A204.1 (cell line): ENCODE measurements at regions not wholly inside any gene's neighbourhood (a gene's known extent, or its start where the extent isn't known, plus 50 kb on each side); places are given as distances from the start of the nearest gene placed in this dataset.
"Not testable (repeated sequence)": the region's sequence is repeated elsewhere in the genome, so short reads cannot be mapped to it uniquely, and the experiment has no call there.

Source experiments
- FAIRE-seq: peaks from 2 replicates; lab custom pipeline; 2012; peaks lifted over from hg19 to GRCh38; lab: Jason Lieb, UNC

DNA sequence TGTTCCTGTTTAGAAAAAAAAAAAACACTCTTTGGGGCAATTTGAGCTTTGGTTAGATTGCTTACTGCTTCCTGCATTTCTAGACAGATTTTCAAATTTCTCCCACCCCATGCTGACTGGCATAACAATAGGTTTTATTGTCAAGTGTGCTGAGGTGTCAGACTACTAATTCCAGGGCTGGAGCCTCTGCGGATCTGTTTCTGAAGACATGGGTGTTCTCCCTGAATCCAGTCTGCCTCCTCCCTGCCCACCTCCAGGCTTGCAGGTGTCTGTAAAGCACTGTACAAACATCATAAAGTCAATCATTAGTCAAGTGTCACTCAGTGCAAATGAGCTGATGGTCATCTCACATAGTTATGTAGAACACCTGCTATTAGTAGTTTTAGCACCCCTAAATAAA is 292.4 kb downstream of the GATA3 start:
- FAIRE-seq: no peak

DNA sequence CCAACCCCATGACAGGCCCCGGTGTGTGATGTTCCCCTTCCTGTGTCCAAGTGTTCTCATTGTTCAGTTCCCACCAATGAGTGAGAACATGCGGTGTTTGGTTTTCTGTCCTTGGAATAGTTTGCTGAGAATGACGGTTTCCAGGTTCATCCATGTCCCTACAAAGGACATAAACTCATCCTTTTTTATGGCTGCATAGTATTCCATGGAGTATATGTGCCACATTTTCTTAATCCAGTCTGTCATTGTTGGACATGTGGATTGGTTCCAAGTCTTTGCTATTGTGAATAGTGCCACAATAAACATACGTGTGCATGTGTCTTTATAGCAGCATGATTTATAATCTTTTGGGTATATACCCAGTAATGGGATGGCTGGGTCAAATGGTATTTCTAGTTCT is 293.1 kb downstream of the GATA3 start:
- FAIRE-seq: not testable (repeated sequence)

DNA sequence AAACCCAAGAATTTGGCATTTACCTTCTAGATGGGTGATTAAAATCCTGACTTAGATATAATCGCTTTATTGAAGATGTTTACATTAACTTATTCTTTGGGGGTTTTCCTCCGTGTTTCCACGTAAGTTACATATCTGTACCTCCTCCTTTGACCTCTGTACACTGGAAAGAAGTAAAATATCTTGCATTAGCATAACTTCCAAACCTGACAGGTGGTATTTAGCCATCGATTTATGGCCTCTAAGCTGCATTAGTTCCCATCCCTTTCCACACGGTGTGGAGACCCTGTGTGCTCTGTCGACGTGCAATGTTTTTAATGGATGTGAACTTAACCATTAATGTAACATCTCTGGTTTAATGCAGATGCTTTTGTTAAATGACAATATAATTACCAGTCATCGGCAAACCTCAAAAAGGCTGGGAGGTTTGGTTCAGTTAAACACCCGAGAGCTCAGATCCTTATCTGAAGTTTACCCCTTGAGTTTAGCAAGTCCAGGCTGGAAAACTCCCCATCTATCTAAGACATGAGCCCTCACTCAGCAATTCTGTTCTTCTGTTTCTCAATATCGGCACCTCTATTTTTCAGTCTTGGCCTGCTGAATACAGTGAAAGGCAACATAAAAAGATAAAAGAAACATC is 295.2 kb downstream of the GATA3 start:
- no peak for FAIRE-seq

DNA sequence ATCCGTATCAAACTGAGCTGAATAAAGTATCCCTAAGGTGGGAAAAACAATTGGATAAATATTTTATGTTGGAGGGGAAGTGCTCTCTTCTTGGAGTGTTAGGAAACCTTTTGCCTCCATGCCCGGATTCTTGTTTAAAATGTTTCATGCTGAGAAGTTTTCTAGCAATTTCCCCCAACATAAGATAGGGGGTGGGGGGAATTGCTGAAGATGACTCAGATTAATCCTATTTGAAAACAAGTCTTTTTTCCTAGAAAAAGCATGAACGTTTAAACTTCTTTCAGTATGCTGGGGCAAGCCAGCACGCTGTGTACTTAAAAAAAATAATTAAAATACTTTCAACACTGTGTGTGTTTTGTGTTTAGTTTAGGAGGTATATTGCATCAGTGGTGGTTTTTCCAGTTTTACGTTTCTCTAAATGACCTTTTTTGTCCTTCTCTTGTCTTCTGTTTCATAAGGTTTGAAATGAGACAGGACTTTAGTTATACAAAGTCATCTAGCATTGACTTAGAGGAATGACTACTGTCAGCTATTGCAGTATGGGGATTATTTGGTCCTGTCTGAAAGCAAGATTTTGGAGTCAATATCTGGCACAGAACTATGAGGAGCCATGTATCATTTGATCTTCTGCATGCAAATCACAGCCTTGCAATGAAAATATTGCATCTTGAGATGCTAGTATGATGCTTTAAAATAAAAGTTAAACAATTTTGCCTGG is 295.9 kb downstream of the GATA3 start:
- FAIRE-seq: no peak

DNA sequence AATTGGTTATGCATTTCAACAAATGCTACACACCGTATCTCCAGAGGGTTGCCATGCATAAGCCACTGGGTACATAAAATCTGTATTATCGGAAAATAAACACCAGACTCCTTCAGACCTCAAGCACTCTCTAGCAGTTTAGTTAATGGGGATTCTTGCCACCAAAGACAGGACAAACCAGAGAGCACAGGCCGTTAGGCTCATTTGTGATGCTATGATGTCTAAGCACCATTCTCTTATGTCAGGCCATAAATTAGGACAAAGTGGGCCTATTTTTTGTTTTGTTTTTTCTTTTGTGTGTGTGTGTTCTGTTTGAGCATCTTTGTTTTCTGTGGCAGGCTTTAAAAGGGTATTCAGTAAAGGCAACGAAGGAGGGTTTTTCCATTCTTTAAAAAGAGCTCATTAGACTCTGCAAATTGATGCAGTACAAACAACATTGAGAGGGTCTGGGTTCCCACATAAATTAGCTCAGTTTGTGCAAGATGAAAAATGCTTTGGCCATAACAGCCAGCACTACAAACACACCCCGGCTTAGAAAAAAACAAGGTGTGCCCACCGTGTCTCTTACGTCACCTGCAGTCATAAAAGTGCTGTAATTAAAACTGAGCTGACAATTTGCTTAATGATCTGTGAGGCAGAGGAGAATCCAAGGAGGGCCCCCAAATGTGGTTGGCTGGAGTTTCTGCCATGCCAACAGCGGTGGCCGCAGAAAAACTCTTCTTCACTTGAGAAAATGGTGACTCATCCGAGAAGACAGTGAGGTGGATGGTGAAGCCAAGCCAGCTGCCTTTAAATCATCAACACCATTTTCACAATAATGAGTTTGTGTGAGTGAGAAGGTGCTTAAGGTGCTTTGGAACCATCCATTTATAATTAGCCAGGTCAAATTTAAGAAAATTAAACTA is 297.9 kb downstream of the GATA3 start:
- no peak for FAIRE-seq

DNA sequence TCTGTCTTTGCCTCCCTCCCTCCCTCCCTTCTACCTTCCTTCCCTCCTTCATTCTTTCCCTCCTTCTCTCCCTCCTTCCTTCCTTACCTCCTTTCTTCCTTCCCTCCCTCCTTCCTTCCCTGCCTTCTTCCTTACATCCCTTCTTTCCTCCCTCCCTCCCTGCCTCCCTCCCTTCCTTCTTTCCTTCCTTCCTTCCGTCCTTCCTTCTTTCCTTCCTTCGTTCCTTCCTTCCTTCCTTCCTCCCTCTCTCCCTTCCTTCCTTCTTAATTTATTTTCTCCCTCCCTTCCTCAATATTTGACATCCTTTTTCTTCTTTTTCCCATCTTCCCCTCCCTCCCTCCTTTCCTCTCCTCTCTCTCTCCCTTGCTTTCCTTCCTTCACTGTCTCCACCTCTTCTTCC is 301.8 kb downstream of the GATA3 start:
- no peak for FAIRE-seq

DNA sequence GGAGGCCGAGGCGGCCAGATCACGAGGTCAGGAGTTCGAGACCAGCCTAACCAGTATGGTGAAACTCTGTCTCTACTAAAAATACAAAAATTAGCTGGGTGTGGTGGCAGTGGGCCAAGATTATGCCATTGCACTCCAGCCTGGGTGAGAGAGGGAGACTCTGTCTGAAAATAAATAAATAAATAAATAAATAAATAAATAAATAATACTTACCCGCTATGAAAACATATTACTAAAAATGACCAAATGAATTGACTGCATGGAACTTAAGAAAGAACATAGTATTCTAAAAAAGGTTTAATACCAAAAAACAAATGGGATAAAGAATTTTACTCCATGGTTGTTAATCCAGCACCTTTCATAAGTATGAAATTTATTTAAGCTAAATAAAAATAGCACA is 305.0 kb downstream of the GATA3 start:
- no peak for FAIRE-seq

DNA sequence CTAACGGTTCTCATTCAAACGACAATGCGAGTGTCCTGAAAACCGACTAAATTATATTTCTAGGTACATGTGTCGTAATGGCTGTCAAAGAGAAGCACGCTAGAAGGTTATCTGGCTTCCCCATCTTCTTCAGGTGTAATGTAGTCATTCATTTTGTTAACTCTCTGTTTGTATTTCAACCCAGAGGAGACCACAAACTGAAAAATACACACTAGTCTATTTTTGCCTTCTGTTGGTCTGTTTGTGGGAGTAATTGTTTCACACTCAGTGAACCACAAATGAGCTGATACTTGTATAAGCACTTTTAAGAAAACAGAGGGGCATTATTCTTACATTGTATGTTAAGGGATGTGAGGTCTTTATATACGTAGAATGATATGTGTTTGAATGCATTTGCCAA is 305.9 kb downstream of the GATA3 start:
- FAIRE-seq: no peak

DNA sequence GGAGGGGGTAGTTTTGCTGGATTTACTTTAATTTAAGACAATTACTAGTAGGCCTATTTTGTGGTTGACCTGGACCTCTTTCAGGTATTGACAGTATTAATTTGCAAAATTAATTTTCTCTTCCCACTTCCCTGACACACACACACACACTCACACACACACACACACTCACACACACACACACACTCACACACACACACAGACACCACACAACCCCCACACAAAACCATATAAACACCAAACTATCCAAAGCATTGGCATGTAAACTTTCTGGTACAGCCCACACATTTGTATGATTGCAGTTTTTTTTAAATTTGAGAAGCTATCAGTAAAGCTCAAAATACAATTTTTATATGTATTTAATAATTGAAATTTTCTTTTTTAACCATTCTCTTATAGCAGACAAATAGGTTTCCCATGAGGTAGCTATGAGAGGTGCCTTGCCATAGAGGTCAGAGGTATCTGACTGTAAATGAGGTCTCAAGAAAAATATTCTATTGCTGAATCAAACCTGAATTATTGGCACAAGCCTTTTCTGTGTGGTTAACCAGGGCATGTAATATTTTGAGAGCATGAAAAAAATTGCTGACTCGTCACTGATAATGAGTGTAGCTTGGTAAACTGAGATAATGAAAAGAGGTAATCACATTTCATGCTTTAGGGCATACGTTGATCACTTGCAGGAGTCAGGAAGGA is 306.5 kb downstream of the GATA3 start:
- no peak for FAIRE-seq

DNA sequence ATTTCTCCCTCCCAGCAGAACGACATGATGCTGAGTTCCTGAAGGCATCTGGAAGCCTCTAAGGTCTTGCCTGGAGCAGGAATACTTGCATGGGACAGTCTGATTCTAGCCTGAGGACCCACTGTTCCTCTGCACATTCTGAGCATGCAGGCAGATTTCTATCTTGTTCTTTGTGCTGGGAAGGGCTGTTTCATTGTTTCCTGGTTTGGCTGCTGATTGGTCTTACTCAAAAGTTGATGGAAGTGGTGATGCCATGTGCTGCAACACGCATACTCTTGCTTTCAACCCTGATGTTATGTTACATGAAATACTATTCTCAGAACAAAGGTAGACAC is 307.0 kb downstream of the GATA3 start:
- FAIRE-seq: no peak

DNA sequence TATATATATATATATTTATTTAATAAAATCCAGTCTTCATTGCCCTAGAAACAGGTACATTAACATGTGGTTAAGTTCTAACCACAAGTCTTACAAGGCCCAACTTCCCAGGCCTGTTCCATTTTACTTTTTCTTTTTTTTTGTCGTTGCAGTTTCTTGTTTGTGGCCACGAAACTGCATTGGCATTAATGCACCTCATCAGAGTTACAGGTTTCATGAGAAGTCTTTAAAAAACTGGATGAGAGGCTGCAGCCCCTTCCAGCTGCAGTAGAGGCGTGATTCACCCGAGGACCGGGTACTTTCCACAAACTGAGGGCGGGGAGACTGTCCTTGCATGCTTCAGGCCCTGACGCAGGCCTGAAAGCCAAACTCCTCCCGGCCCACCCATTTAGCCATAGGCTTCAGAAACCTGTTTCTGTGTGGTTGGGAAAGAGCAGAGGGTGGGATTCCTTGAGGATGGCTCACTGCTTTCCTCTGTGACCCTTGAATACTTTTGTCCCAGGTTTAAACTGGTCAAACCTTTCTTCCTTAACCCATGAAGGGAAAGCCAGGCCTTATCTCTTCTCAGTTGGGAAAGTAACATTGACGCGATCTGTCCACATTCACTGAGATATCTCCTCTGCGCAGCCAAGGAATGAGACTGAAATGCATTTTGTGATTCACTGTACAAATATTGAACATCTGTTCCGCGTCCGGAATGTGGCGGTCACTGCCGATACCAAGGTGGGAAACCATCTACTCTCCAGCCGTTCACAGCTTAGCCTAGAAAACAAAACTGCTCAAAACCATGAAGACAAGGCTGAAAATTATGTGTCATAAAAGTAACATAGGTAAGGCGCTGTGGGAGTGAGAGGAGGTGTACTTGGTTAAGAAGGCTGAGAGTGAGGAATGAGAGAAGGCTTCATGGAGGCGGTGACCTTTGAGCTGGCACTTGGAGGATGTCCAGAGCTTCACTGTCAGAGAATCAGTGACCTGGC is 311.7 kb downstream of the GATA3 start:
- no peak for FAIRE-seq

DNA sequence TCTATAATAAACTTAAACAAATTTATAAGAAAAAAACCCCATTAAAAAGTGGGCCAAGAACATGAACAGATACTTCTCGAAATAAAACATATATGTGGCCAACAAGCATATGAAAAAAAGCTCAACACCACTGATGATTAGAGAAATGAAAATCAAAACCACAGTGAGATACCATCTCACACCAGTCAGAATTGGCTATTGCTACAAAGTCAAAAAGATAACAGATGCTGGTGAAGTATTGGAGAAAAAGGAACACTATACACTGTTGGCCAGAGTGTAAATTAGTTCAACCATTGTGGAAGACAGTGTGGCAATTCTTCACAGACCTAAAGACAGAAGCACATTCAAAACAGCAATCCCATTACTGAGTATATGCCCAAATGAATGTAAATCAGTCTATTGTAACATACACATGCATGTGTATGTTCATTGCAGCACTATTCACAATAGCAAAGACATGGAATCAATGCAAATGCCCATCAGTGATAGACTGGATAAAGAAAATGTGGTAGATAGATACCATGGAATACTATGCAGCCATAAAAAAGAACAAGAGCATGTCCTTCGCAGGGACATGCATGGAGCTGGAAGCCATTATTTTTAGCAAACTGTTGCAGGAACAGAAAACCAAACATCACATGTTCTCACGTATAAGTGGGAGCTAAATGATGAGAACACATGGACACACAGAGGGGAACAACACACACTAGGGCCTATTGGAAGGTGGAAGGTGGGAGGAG is 313.4 kb downstream of the GATA3 start:
- not testable (repeated sequence) for FAIRE-seq

DNA sequence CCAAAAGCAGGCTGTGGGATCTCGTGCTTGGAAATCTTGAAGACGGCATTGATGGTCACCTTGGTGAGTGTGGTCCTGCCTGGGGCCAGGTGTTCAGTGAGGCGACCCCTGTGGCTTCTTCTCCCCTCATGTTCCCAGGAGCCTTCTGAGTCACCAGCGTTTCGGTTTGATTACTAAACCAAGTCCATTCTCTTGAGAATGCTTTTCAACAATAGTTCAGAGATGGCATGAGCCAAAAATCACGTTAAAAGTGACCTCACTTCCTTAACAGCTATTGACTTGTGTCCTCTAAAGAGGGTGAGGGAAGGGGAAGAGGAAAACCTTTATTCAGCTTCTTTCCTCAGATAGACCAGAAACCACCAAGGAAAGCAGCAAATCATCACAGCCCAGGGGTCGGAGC is 315.2 kb downstream of the GATA3 start:
- no peak for FAIRE-seq

DNA sequence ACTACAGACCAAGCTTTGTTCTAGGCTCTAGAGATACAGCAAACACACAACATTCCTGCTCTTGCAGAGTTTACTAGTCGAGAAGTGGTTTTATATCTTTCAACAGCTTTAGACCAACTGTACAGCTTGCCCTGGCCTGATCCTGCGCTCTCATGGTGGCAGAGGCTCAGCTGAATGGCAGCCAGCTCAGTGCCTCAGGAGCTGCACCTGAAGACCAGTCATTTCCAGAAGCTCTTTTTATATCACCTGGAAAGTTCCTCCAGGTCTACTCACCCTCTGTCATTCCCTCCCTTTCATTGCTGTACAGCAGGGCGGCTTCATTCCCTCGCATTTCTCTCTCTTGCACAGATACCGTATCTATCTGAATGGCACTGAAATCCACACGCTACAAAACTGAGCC is 319.8 kb downstream of the GATA3 start:
- no peak for FAIRE-seq

DNA sequence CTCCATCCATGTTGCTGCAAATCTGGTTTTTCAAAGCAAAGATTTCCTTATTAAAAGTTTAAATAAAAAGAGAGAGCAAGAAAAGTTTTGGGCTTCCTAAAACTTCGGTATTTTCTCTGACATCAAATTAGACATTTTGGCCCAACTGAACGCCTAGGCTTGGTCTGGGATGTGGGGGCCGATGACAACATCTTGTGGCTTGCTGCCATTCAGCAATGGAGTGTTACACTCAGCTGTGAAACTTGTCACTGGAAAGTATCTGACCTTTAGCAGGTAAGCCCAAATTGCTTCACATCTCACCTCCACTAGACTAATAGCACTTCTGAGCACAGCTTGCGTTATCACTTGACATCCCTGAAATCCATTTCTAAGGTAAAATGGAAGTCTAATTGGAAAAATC is 320.6 kb downstream of the GATA3 start:
- no peak for FAIRE-seq

DNA sequence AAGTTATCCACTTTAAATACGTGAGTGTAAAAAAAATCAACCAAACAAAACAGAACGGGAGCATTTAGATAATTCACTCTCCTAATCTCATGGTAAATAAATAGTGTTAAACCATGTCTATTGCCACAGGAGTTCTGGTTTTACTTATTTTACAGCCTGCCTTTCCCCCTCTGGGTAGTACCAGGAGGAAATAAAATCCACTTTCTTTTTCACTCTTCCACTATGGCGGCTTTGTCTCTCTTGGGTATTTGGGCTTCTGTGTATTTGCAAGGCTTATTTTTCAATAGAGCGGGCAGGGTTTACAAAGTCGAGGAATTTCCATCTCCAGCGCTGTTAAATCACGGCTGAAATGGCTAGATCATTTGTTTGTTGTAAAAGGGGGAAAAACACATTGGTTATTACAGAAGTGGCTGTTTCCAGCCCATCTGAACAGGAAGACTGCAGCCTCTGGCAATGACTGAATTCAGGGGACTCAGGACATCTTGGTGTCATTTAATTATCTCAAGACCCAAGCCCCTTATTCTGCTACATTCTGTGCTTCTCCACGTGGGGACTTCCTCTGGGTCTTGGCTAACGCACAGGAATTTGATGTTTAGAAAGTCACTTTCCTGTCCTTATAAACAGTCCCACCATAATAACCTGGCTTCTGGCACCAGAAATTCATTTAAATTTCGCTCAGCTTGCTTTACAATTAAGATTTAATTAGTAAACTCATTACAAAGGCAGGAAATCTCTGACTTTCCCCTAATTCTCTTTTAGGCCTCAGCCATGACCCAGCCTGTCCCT is 323.9 kb downstream of the GATA3 start:
- no peak for FAIRE-seq

DNA sequence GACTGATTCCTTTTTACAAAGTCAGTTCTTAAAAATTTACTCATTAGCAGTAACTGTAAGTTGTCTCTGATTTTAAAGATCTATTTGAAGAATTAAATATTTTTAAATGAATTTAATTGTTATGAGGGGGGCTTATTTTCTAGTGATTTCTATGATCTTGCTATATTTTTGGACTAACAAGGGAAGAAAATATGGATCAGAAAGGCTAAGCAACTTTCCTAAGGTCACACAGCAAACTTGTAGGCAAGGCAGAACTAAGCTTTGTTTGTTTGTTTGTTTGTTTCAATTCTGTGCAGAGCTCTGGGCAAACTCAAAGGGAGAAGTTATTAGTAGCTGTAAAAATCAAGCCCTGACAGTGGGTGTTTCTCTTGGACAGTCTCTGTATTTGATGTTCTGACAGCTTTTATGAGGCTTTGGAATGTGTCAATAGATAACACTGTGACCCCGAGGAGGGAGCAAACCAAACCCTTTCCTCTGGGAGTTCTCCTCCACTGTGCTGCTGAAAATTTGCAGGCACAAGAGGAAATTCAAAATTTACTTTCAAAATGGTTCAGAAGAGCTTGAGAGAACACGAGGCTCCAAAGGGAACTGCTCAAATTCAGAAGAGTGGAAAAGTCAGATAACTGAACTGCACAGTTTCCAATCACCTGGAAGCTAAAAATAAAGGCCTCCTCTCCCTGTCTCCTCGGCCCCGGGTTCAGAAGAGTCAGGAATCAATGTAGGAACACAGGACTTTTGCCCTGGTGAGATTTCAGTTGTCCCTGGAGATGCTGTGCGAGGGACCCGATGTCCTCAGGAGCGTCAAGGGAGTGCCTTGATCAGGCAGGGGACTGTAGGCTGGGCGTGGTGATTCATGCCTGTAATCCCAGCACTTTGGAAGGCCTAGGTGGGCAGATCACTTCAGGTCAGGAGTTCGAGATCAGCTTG is 325.7 kb downstream of the GATA3 start:
- no peak for FAIRE-seq

DNA sequence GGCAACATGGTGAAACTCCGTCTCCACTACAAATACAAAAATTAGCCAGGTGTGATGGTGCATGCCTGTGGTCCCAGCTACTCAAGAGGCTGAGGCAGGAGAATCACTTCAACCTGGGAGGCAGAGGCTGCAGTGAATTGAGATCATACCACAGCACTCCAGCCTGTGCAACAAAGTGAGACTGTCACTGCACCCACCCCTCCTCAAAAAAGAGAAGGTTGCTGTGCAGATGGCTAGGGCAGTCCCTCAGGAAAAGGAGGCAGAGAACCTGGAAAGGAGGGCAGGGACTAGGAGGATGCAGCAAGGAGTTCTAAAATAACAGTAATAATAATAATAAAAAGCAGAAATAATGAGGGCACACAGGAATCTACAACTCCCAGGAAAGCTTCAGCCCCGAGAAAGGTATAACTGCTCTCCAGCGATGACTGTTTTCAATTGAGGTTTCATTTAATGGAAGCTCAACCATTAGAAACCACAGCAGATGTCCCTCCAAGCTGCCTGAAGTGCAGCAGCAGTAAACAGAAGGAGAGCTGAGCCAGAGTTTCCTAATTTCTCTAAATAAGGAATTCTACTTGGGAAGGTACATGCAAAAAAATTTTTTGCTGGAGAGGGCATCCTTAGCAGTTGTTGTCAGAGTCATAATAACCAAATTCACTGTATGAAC is 326.5 kb downstream of the GATA3 start:
- no peak for FAIRE-seq
